Testis (tissue), 2 donors: ENCODE measurements at regions not wholly inside any gene's neighbourhood (a gene's known extent, or its start where the extent isn't known, plus 50 kb on each side); places are given as distances from the start of the nearest gene placed in this dataset.
"Not testable (repeated sequence)": the region's sequence is repeated elsewhere in the genome, so short reads cannot be mapped to it uniquely, and the experiment has no call there.

Experiments
- DNase-seq: peaks from one replicate; pipeline ENCODE4 v3.0.0-alpha.2; 2019
- H3K27ac ChIP-seq, 2 donors: fragments of 200-600 bp; sonication (generic); one replicate each; pipeline ENCODE4 v1.5.1; 2019
- H3K27me3 ChIP-seq: fragments of 200-600 bp; sonication (generic); one replicate; pipeline ENCODE4 v1.5.1; 2019
- H3K36me3 ChIP-seq: fragments of 200-600 bp; sonication (generic); one replicate; pipeline ENCODE4 v1.5.1; 2017; ENCODE audit warnings: low read depth; ENCODE audit errors: missing control alignments
- H3K4me1 ChIP-seq: fragments of 200-600 bp; sonication (generic); one replicate; pipeline ENCODE4 v1.5.1; 2019
- H3K4me3 ChIP-seq, 2 donors: fragments of 200-600 bp; sonication (generic); one replicate each; pipeline ENCODE4 v1.5.1; 2017 to 2019
- H3K9me3 ChIP-seq: fragments of 200-600 bp; sonication (generic); one replicate; pipeline ENCODE4 v1.5.1; 2017
- POLR2A ChIP-seq: fragments of 450-650 bp; IDR thresholded peaks from one replicate; pipeline ENCODE4 v1.6.1; 2017; ENCODE audit warnings: antibody characterized with exemption, mild to moderate bottlenecking, moderate library complexity
- WGBS, 2 donors: methylation state at CpG; one replicate each; pipeline ENCODE4 v1.1.5; 2018; 5-methylcytosine and 5-hydroxymethylcytosine counted together
- intact Hi-C: fragments of 100-400 bp; cut with DNase I; formaldehyde crosslinking; loops from one replicate; pipeline ENCODE4 v1.15.1; 2023; ENCODE audit warnings: low total_unique reads
- TF ChIP-seq, protein P1 (sequence below), 3 experiments: fragments of 450-650 bp in 2 of 3; fragments of 200-600 bp in 1 of 3; sonication (generic) in 1 of 3; IDR thresholded peaks; one replicate each; pipeline ENCODE4 v1.5.1; 2016 to 2019; ENCODE audit warnings: antibody characterized with exemption in 3 of 3, mild to moderate bottlenecking in 2 of 3, moderate library complexity in 1 of 3

DNA sequence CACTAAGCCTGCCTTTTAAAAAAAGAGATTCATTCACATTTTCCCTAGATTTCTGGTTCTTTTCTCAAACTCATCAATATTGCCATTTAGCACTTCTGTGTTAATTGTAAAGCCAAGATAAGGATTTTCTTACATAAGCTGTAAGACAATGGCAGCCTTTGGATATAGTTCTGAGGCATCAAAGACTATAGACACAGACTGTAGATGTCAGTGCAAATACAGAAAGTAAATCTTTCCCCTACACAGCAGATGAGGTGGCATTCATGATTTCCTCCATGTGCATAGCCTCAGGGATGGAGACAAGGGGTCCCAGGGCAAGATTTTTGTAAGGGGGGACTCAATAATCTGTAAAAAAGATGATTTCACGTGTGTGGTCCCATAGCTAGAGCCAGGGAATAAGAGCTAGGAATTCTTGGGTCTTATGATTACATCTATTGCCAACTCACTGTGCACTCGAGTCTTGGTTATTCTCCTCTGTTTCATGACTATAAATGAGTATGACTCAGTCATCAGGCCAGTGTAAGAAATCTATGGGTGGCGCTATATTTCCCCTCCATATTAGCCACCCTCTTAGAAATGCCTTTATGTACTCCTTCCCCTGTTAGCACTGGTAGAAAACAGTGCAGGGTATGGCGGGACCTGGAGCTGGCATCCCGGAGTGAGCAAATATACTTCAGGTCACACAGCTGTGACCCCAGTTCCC lies 207.5 kb downstream of the EXOC5 start:
- DNase-seq, result no peak
- H3K36me3 ChIP-seq, result no peaks in the 10 kb centered on the region
- no peak overlapping the region for H3K27ac ChIP-seq
- no peaks in the 10 kb centered on the region for H3K9me3 ChIP-seq
- TF ChIP-seq, protein P1, sequence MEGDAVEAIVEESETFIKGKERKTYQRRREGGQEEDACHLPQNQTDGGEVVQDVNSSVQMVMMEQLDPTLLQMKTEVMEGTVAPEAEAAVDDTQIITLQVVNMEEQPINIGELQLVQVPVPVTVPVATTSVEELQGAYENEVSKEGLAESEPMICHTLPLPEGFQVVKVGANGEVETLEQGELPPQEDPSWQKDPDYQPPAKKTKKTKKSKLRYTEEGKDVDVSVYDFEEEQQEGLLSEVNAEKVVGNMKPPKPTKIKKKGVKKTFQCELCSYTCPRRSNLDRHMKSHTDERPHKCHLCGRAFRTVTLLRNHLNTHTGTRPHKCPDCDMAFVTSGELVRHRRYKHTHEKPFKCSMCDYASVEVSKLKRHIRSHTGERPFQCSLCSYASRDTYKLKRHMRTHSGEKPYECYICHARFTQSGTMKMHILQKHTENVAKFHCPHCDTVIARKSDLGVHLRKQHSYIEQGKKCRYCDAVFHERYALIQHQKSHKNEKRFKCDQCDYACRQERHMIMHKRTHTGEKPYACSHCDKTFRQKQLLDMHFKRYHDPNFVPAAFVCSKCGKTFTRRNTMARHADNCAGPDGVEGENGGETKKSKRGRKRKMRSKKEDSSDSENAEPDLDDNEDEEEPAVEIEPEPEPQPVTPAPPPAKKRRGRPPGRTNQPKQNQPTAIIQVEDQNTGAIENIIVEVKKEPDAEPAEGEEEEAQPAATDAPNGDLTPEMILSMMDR (IDR thresholded peaks at IDR 0.05), result no peak
- no peak for TF ChIP-seq POLR2A
- H3K27me3 ChIP-seq, result no peaks in the 10 kb centered on the region
- no peak overlapping the region for H3K4me3 ChIP-seq
- WGBS, 2 donors, result 77 to 93% methylated on average over 5 of the region's 5 CpGs
- intact Hi-C loops, result no loop called here
- H3K4me1 ChIP-seq, result peaks cover 4% of the 10 kb centered on the region

DNA sequence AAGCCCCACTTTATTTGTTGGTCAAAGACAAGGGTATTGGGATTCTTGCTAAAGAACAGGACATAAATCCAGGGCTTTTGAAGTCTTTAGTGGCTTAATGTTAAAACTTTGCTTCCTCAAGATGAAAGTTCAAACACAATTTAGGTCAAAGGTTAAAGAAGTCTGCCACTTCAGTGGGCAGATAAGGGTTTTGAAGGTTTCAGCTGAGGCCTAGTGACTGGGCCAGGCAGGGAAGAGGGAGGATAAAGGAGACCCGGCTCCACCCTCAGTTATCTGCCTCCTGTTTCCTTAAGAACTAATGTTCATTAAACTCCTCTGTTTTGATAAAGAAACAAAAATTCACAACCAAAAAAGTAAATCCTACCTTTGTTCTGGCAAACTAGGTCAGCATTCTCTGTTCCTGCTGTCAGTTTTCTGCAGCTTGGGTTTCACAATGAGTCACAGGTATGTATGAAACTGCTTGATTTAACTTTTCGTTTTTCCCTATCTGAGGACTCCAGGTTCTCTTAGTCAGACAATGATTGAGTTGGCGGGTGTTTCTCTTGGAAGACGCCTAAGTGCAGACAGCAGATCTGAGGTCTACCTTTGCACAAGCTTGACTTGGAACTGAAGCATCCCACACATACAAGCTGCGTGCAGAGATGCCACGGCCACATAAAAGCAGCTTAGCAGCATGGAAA lies 208.3 kb downstream of the EXOC5 start:
- no peak overlapping the region for H3K4me3 ChIP-seq
- H3K36me3 ChIP-seq, result no peaks in the 10 kb centered on the region
- DNase-seq, result no peak
- intact Hi-C loops, result no loop called here
- H3K27me3 ChIP-seq, result no peaks in the 10 kb centered on the region
- 55 to 61% methylated on average over 6 of the region's 6 CpGs for WGBS, 2 donors
- no peak overlapping the region for H3K27ac ChIP-seq
- TF ChIP-seq, protein P1 (IDR thresholded peaks at IDR 0.05), result no peak
- TF ChIP-seq POLR2A, result no peak
- peaks cover 4% of the 10 kb centered on the region for H3K4me1 ChIP-seq
- H3K9me3 ChIP-seq, result no peaks in the 10 kb centered on the region

DNA sequence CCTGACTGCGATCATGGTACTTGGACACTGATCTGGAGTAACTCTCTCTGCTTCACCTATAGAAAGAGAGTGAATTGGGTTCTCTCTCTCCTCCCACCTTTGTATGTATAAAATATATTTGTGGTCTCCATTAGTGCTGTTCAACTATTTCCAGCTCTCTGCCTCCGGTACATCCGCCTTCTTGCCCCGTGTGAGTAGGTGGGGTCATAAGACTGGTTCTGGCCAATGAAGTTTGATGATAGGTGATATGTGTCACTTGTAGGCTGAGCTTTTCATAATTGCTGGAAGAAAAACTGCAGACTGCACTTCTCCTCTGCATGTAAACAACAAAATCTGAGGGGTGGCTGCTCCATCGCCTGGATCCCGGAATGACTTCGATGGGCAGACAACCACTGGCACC lies 210.4 kb downstream of the EXOC5 start:
- 58 to 70% methylated on average over 7 of the region's 7 CpGs for WGBS, 2 donors
- no peaks in the 10 kb centered on the region for H3K9me3 ChIP-seq
- DNase-seq, result no peak
- no peaks in the 10 kb centered on the region for H3K27me3 ChIP-seq
- H3K4me1 ChIP-seq, result peaks cover 4% of the 10 kb centered on the region
- intact Hi-C loops, result no loop called here
- no peak overlapping the region for H3K4me3 ChIP-seq
- TF ChIP-seq, protein P1 (IDR thresholded peaks at IDR 0.05), result no peak
- no peak for TF ChIP-seq POLR2A
- H3K27ac ChIP-seq, result no peak overlapping the region
- no peaks in the 10 kb centered on the region for H3K36me3 ChIP-seq

DNA sequence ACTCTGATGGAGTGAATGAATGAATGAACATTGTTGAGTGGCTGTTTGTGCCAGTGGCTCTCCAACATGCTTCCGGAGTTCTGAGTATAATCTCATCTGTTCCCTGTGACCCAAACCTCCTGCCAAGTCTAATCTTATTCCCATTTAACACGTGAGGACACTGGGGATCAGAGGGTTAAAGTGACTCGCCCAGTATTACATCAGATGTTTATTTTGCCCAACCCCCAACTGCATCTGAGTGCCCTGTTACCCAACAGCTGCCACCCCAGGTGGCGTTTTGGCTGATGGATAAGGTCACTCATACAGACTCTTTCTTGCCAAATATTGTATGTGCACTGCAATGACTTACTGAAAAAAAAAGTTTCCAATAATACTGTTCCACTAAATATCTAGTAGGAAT lies 210.9 kb downstream of the EXOC5 start:
- H3K4me1 ChIP-seq, result peaks cover 4% of the 10 kb centered on the region
- 49 to 53% methylated on average over 4 of the region's 4 CpGs for WGBS, 2 donors
- no peaks in the 10 kb centered on the region for H3K27me3 ChIP-seq
- intact Hi-C loops, result no loop called here
- H3K36me3 ChIP-seq, result no peaks in the 10 kb centered on the region
- no peak overlapping the region for H3K27ac ChIP-seq
- H3K4me3 ChIP-seq, result no peak overlapping the region
- H3K9me3 ChIP-seq, result no peaks in the 10 kb centered on the region
- TF ChIP-seq, protein P1 (IDR thresholded peaks at IDR 0.05), result no peak
- no peak for DNase-seq

DNA sequence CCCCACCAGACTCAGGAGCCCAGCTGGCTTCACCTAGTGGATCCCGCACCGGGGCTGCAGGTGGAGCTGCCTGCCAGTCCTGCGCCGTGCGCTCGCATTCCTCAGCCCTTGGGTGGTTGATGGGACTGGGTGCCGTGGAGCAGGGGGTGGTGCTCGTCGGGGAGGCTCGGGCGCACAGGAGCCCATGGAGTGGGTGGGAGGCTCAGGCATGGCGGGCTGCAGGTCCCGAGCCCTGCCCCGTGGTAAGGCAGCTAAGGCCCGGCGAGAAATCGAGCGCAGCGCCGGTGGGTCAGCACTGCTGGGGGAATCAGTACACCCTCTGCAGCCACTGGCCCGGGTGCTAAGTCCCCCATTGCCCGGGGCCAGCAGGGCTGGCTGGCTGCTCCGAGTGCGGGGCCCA lies 212.2 kb downstream of the EXOC5 start:
- DNase-seq, intact Hi-C loops, H3K9me3 ChIP-seq, H3K36me3 ChIP-seq, H3K27ac ChIP-seq, H3K27me3 ChIP-seq, H3K4me3 ChIP-seq, H3K4me1 ChIP-seq: not testable (repeated sequence)
- 89% methylated on average over 18 of the region's 24 CpGs; no CpG with 5 or more reads in 1 of the 2 donors for WGBS, 2 donors
